HepG2 (cell line): ENCODE measurements at regions not wholly inside any gene's neighbourhood (a gene's known extent, or its start where the extent isn't known, plus 50 kb on each side); places are given as distances from the start of the nearest gene placed in this dataset.

Source experiments
- ETV6 ChIP-seq: sonication (generic); formaldehyde crosslinking; conservative IDR thresholded peaks from 2 replicates; pipeline ENCODE4 v1.4.0; 2020; ENCODE audit warnings: missing genetic modification reagents
- GTF3A ChIP-seq: sonication (generic); formaldehyde crosslinking; conservative IDR thresholded peaks from 2 replicates; pipeline ENCODE4 v1.4.0; 2020; ENCODE audit warnings: mild to moderate bottlenecking, missing genetic modification reagents
- KLF15 ChIP-seq: sonication (generic); formaldehyde crosslinking; IDR thresholded peaks from 2 replicates; pipeline ENCODE4 v1.8.1; 2023; ENCODE audit warnings: borderline replicate concordance, mild to moderate bottlenecking, inconsistent platforms, missing genetic modification reagents, mixed read lengths
- MAZ ChIP-seq, 2 experiments: sonication (generic) in 1 of 2; formaldehyde crosslinking in 1 of 2; IDR thresholded peaks; 2 replicates each; pipeline versions ENCODE4 v1.5.0 to v1.6.1; 2012 to 2020; ENCODE audit warnings: low read depth in 2 of 2, mild to moderate bottlenecking in 2 of 2, borderline replicate concordance in 1 of 2, improper control_type of control experiment in 1 of 2, low read length in 1 of 2, missing genetic modification reagents in 1 of 2, moderate library complexity in 1 of 2
- PHF21A ChIP-seq: sonication (generic); formaldehyde crosslinking; IDR thresholded peaks from 2 replicates; pipeline ENCODE4 v1.5.0; 2020; ENCODE audit warnings: mild to moderate bottlenecking, missing genetic modification reagents
- POLR2A ChIP-seq, 2 experiments: IDR thresholded peaks; 2 replicates each; pipeline ENCODE4 v1.6.1; 2011; ENCODE audit warnings: low read depth in 2 of 2, low read length in 2 of 2, mild to moderate bottlenecking in 1 of 2, moderate library complexity in 1 of 2; ENCODE audit not compliant: insufficient read depth in 1 of 2
- RARG ChIP-seq: sonication (generic); formaldehyde crosslinking; IDR thresholded peaks from 2 replicates; pipeline ENCODE4 v1.4.0; 2020; ENCODE audit warnings: low read depth, mild to moderate bottlenecking, missing genetic modification reagents
- SMAD9 ChIP-seq: sonication (generic); formaldehyde crosslinking; IDR thresholded peaks from 2 replicates; pipeline ENCODE4 v1.5.1; 2020; ENCODE audit warnings: mild to moderate bottlenecking, missing genetic modification reagents
- SNAPC2 ChIP-seq: sonication (generic); formaldehyde crosslinking; IDR thresholded peaks from 2 replicates; pipeline ENCODE4 v1.8.1; 2022; ENCODE audit warnings: mild to moderate bottlenecking, missing genetic modification reagents
- SP140L ChIP-seq: sonication (generic); formaldehyde crosslinking; IDR thresholded peaks from 2 replicates; pipeline ENCODE4 v1.4.0; 2020; ENCODE audit warnings: missing genetic modification reagents, borderline replicate concordance
- ZBTB4 ChIP-seq: sonication (generic); formaldehyde crosslinking; IDR thresholded peaks from 2 replicates; pipeline ENCODE4 v1.4.0; 2020; ENCODE audit warnings: missing genetic modification reagents, mild to moderate bottlenecking, borderline replicate concordance
- ZNF138 ChIP-seq: sonication (generic); formaldehyde crosslinking; IDR thresholded peaks from 2 replicates; pipeline ENCODE4 v1.5.0; 2020; ENCODE audit warnings: mild to moderate bottlenecking, low read depth, missing genetic modification reagents
- ZNF24 ChIP-seq: fragments of 450-650 bp; IDR thresholded peaks from 2 replicates; pipeline ENCODE4 v1.6.1; 2017; ENCODE audit warnings: antibody characterized with exemption, mild to moderate bottlenecking
- TF ChIP-seq, protein P1 (sequence below): sonication (generic); formaldehyde crosslinking; IDR thresholded peaks from 2 replicates; pipeline ENCODE4 v1.4.0; 2020; ENCODE audit warnings: missing genetic modification reagents

GRCh38 chr17:72021417-72022041 is 99.3 kb upstream of the SOX9 start:
- TF ChIP-seq PHF21A (CRISPR knock-in tag): no peak
- TF ChIP-seq, protein P1, sequence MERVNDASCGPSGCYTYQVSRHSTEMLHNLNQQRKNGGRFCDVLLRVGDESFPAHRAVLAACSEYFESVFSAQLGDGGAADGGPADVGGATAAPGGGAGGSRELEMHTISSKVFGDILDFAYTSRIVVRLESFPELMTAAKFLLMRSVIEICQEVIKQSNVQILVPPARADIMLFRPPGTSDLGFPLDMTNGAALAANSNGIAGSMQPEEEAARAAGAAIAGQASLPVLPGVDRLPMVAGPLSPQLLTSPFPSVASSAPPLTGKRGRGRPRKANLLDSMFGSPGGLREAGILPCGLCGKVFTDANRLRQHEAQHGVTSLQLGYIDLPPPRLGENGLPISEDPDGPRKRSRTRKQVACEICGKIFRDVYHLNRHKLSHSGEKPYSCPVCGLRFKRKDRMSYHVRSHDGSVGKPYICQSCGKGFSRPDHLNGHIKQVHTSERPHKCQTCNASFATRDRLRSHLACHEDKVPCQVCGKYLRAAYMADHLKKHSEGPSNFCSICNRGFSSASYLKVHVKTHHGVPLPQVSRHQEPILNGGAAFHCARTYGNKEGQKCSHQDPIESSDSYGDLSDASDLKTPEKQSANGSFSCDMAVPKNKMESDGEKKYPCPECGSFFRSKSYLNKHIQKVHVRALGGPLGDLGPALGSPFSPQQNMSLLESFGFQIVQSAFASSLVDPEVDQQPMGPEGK (CRISPR knock-in tag): no peak
- TF ChIP-seq ETV6: no peak
- TF ChIP-seq KLF15 (CRISPR knock-in tag): no peak
- TF ChIP-seq POLR2A (IDR thresholded peaks at IDR 0.05; ENCODE audit: insufficient read depth in 1 of 2, low read depth in 2 of 2, low read length in 2 of 2): no peak
- no peak for TF ChIP-seq GTF3A (CRISPR knock-in tag)
- TF ChIP-seq SNAPC2 (CRISPR knock-in tag): no peak
- TF ChIP-seq SMAD9 (CRISPR knock-in tag): no peak
- no peak for TF ChIP-seq RARG (CRISPR knock-in tag)
- no peak for TF ChIP-seq MAZ (IDR thresholded peaks at IDR 0.05; ENCODE audit: borderline replicate concordance, low read depth, low read length)
- no peak for TF ChIP-seq MAZ (CRISPR knock-in tag; IDR thresholded peaks at IDR 0.05; ENCODE audit: low read depth)
- TF ChIP-seq SP140L: no peak
- TF ChIP-seq ZBTB4 (CRISPR knock-in tag): no peak
- TF ChIP-seq ZNF24: no peak
- no peak for TF ChIP-seq ZNF138 (CRISPR knock-in tag)
